ENCODE measurements at regions not wholly inside any gene's neighbourhood (a gene's known extent, or its start where the extent isn't known, plus 50 kb on each side); places are given as distances from the start of the nearest gene placed in this dataset.

DNA sequence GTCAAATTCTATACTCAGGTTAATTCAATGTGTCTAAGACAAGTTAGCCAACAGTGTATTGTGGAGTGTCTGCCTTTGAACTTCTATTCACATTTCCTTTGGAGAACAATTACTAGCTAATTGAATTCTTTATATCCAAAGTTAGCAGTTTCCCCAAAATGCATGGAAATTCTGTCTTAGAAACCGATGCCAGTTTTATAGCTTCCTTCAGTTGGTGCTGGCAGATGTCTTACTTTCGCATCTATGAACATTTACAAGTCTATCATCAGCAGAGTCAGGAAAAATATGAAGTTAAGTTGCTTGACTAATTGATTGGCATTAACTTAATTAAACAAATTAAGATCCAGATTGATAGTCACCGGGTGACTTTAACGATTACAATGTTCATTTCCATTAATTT lies 527.6 kb upstream of the CDH18 start:
- H3K36me3 ChIP-seq (ENCODE audit: insufficient read depth, low read length): no peaks in the 10 kb centered on the region
- Mint-ChIP-seq H3K4me3 (ENCODE audit: unreplicated experiment) (no peak overlapping the region), H3K4me1 (ENCODE audit: low read depth, unreplicated experiment) (peaks cover 6% of the 10 kb centered on the region), H3K27ac (ENCODE audit: unreplicated experiment) (no peak overlapping the region), H3K36me3 (ENCODE audit: low read depth, unreplicated experiment) (no peaks in the 10 kb centered on the region), H3K9me3 (ENCODE audit: unreplicated experiment) (no peaks in the 10 kb centered on the region), H3K27me3 (ENCODE audit: low read depth, unreplicated experiment) (no peaks in the 10 kb centered on the region)
- no peak overlapping the region for H3K4me2 ChIP-seq (ENCODE audit: low read length)
- no peaks in the 10 kb centered on the region for H4K20me1 ChIP-seq (ENCODE audit: insufficient read depth, low read length)
- no peaks in the 10 kb centered on the region for H3K27me3 ChIP-seq (ENCODE audit: insufficient read depth, low read length)
- FAIRE-seq: no peak
- H3K27ac ChIP-seq (ENCODE audit: low read depth, low read length): no peak overlapping the region
- DNase-seq (ENCODE audit: low read depth): no peak
- H3K9me3 ChIP-seq (ENCODE audit: insufficient read depth, low read depth, low read length): no peaks in the 10 kb centered on the region
- no peak for TF ChIP-seq EZH2 (IDR thresholded peaks at IDR 0.05; ENCODE audit: insufficient read depth, low read length)
- TF ChIP-seq, protein P1, sequence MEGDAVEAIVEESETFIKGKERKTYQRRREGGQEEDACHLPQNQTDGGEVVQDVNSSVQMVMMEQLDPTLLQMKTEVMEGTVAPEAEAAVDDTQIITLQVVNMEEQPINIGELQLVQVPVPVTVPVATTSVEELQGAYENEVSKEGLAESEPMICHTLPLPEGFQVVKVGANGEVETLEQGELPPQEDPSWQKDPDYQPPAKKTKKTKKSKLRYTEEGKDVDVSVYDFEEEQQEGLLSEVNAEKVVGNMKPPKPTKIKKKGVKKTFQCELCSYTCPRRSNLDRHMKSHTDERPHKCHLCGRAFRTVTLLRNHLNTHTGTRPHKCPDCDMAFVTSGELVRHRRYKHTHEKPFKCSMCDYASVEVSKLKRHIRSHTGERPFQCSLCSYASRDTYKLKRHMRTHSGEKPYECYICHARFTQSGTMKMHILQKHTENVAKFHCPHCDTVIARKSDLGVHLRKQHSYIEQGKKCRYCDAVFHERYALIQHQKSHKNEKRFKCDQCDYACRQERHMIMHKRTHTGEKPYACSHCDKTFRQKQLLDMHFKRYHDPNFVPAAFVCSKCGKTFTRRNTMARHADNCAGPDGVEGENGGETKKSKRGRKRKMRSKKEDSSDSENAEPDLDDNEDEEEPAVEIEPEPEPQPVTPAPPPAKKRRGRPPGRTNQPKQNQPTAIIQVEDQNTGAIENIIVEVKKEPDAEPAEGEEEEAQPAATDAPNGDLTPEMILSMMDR (IDR thresholded peaks at IDR 0.05; ENCODE audit: insufficient read depth, low read depth, low read length): no peak
- no peak overlapping the region for H3K9ac ChIP-seq (ENCODE audit: low read length)
- H3K4me1 ChIP-seq (ENCODE audit: insufficient read depth, low read length): no peaks in the 10 kb centered on the region
- H3K79me2 ChIP-seq (ENCODE audit: insufficient read depth, low read length): no peaks in the 10 kb centered on the region
- no peak overlapping the region for H3K4me3 ChIP-seq (ENCODE audit: insufficient read depth, low read depth, low read length)
- H2AFZ ChIP-seq (ENCODE audit: low read depth, low read length): no peak overlapping the region

DNA sequence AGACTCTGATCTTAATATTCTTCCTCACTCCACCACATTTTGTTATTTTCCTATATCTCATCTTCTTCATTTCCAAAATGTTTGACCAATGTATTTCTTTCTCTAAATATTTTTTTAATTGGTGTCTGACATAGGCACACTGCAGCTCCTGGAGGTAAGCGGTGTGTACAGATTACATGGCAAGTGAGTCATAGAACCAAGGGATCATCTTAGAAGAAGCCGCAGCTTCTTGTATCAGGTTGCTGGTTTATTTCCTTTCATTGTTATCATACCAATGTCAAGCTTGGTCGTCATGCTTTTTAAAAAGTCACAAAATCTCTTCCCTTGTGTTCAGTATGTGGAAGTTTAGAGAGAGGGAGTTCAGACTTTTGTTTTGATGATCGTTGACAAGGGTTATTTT lies 526.1 kb upstream of the CDH18 start:
- H3K27me3 Mint-ChIP-seq (ENCODE audit: low read depth, unreplicated experiment): no peaks in the 10 kb centered on the region
- H3K4me1 Mint-ChIP-seq (ENCODE audit: low read depth, unreplicated experiment): peaks cover 6% of the 10 kb centered on the region

DNA sequence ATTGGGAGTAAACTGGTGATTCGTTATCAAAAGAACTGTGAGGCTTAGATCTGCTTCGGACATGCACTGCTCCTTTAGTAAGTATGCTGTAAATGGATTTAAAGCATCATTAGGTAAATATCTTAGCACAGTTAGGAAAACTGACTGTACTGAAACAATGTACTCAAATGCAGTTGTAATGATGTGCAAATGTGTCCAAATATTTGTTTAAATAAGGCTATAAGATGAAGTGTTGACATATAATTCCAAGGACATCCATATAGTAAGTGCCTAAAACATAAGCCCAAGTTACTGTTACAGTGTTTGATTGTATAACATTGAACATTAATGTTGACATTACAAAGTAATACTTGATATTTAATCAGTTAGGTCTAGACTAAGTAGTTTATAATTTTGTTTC lies 512.5 kb upstream of the CDH18 start:
- Histone ChIP-seq H3K4me3 (ENCODE audit: insufficient read depth, low read depth, low read length) (no peak overlapping the region), H3K9ac (ENCODE audit: low read length) (no peak overlapping the region), H3K79me2 (ENCODE audit: insufficient read depth, low read length) (no peaks in the 10 kb centered on the region), H3K36me3 (ENCODE audit: insufficient read depth, low read length) (no peaks in the 10 kb centered on the region), H3K27me3 (ENCODE audit: insufficient read depth, low read length) (no peaks in the 10 kb centered on the region), H3K4me2 (ENCODE audit: low read length) (no peak overlapping the region), H3K4me1 (ENCODE audit: insufficient read depth, low read length) (no peaks in the 10 kb centered on the region), H2AFZ (ENCODE audit: low read depth, low read length) (no peak overlapping the region), H4K20me1 (ENCODE audit: insufficient read depth, low read length) (no peaks in the 10 kb centered on the region), H3K27ac (ENCODE audit: low read depth, low read length) (no peak overlapping the region), H3K9me3 (ENCODE audit: insufficient read depth, low read depth, low read length) (no peaks in the 10 kb centered on the region)
- TF ChIP-seq EZH2 (IDR thresholded peaks at IDR 0.05; ENCODE audit: insufficient read depth, low read length): no peak
- TF ChIP-seq, protein P1 (IDR thresholded peaks at IDR 0.05; ENCODE audit: insufficient read depth, low read depth, low read length): no peak
- Mint-ChIP-seq H3K27me3 (ENCODE audit: low read depth, unreplicated experiment) (no peaks in the 10 kb centered on the region), H3K9me3 (ENCODE audit: unreplicated experiment) (no peaks in the 10 kb centered on the region), H3K4me1 (ENCODE audit: low read depth, unreplicated experiment) (no peaks in the 10 kb centered on the region), H3K27ac (ENCODE audit: unreplicated experiment) (no peak overlapping the region), H3K4me3 (ENCODE audit: unreplicated experiment) (no peak overlapping the region), H3K36me3 (ENCODE audit: low read depth, unreplicated experiment) (no peaks in the 10 kb centered on the region)
- DNase-seq (ENCODE audit: low read depth) (no peak), FAIRE-seq (no peak)

More for the DNA sequence above, 526.1 kb upstream of the CDH18 start:
- no peak overlapping the region for H3K4me2 ChIP-seq (ENCODE audit: low read length)
- H3K9me3 ChIP-seq (ENCODE audit: insufficient read depth, low read depth, low read length): no peaks in the 10 kb centered on the region
- no peaks in the 10 kb centered on the region for H3K79me2 ChIP-seq (ENCODE audit: insufficient read depth, low read length)
- H3K9ac ChIP-seq (ENCODE audit: low read length): no peak overlapping the region
- no peaks in the 10 kb centered on the region for H3K4me1 ChIP-seq (ENCODE audit: insufficient read depth, low read length)
- no peaks in the 10 kb centered on the region for H3K27me3 ChIP-seq (ENCODE audit: insufficient read depth, low read length)
- Mint-ChIP-seq H3K27ac (ENCODE audit: unreplicated experiment) (no peak overlapping the region), H3K36me3 (ENCODE audit: low read depth, unreplicated experiment) (no peaks in the 10 kb centered on the region), H3K9me3 (ENCODE audit: unreplicated experiment) (no peaks in the 10 kb centered on the region), H3K4me3 (ENCODE audit: unreplicated experiment) (no peak overlapping the region)
- DNase-seq (ENCODE audit: low read depth) (peak; percentile 5), FAIRE-seq (no peak)
- no peak overlapping the region for H3K27ac ChIP-seq (ENCODE audit: low read depth, low read length)
- no peak overlapping the region for H2AFZ ChIP-seq (ENCODE audit: low read depth, low read length)
- no peaks in the 10 kb centered on the region for H3K36me3 ChIP-seq (ENCODE audit: insufficient read depth, low read length)
- no peaks in the 10 kb centered on the region for H4K20me1 ChIP-seq (ENCODE audit: insufficient read depth, low read length)
- H3K4me3 ChIP-seq (ENCODE audit: insufficient read depth, low read depth, low read length): no peak overlapping the region
- TF ChIP-seq, protein P1 (IDR thresholded peaks at IDR 0.05; ENCODE audit: insufficient read depth, low read depth, low read length): no peak
- TF ChIP-seq EZH2 (IDR thresholded peaks at IDR 0.05; ENCODE audit: insufficient read depth, low read length): no peak
